GM12891 (cell line): ENCODE measurements at regions not wholly inside any gene's neighbourhood (a gene's known extent, or its start where the extent isn't known, plus 50 kb on each side); places are given as distances from the start of the nearest gene placed in this dataset.

Experiments used
- POLR2A ChIP-seq: IDR thresholded peaks from 2 replicates; pipeline ENCODE4 v1.6.1; 2011; ENCODE audit warnings: low read depth, low read length, control low read depth
- POLR2AphosphoS5 ChIP-seq: IDR thresholded peaks from 2 replicates; pipeline ENCODE4 v1.6.1; 2011; ENCODE audit warnings: low read depth, low read length, control low read depth
- POU2F2 ChIP-seq: IDR thresholded peaks from 2 replicates; pipeline ENCODE4 v1.6.1; 2011; ENCODE audit warnings: low read depth, mild to moderate bottlenecking, control low read depth, low read length, moderate library complexity
- TAF1 ChIP-seq: IDR thresholded peaks from 2 replicates; pipeline ENCODE4 v1.6.1; 2011; ENCODE audit warnings: low read depth, low read length, control low read depth

DNA sequence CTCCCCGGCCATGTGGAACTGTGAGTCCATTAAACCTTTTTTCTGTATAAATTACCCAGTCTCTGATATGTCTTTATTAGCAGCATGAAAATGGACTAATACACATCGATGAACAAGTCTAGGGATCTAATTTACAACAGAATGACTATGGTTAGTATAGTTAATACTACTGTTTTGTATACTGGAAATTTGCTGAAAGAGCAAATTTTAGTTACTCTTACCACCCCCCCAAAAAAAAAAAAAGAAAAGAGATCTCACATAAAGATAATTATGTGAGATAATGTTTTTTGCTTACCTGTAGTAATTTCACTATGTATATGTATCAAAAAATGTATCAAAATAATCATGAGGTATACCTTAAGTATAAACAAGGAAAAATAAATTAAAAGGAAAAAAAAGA, 199.5 kb upstream of the GRM3 start:
- no peak for TF ChIP-seq TAF1
- TF ChIP-seq POLR2AphosphoS5: no peak
- no peak for TF ChIP-seq POLR2A
- no peak for TF ChIP-seq POU2F2
